NB4 (cell line): ENCODE measurements at regions not wholly inside any gene's neighbourhood (a gene's known extent, or its start where the extent isn't known, plus 50 kb on each side); places are given as distances from the start of the nearest gene placed in this dataset.

Experiments
- DNase-seq: peaks from one replicate; pipeline ENCODE4 v3.0.0; 2010; ENCODE audit warnings: low read depth
- H3K4me3 ChIP-seq: one replicate; pipeline ENCODE4 v1.5.1; 2011; ENCODE audit warnings: mild to moderate bottlenecking, low read depth, low read length, moderate library complexity
- MYC ChIP-seq: IDR thresholded peaks from 2 replicates; pipeline ENCODE4 v1.6.1; 2011; ENCODE audit warnings: low read depth, low read length
- POLR2A ChIP-seq: IDR thresholded peaks from 2 replicates; pipeline ENCODE4 v1.6.1; 2011; ENCODE audit warnings: mild to moderate bottlenecking; ENCODE audit not compliant: insufficient read length; ENCODE audit errors: extremely low read depth
- TF ChIP-seq, protein P1 (sequence below): IDR thresholded peaks from 2 replicates; pipeline ENCODE4 v1.6.1; 2011; ENCODE audit warnings: low read depth, low read length
- TF ChIP-seq, protein P2 (sequence below): IDR thresholded peaks from one replicate; pipeline ENCODE4 v1.5.1; 2012; ENCODE audit warnings: low read depth, low read length

DNA sequence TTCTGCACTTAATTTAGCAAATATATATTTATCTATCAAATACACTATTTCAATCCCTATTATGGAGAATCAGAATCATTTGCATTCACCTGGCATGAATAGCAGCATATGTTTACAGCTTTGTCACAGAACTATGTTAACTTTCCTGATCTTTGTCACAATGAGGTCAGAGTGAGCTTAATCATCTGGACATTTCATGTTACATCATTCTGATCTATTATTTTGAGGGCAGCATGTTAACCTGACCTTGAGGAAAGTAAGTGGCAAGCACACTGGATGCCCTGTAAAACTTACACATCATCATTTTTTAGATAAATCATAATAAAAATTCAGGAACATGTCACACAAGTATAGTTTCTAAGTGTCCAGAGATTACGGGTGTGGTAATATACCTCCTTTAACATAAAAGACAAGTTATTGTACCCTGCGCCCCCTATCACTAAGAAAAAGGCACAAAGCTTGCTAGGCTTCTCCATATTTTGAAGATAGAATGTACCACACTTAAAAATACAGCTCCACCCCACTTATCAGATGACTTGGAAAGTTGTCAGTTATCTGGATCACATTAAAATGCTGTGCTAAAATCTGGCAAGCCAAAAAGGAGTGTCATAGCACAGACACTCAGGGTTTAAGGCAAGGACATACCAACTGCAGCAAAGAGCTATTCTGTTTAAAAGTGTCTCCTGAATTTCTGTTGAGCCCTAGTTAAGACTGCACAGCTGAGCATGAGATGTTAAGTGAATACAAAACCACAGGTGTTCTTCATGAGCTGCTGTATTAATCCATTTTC is 182.7 kb upstream of the FAT4 start:
- TF ChIP-seq POLR2A: no peak
- TF ChIP-seq, protein P1, sequence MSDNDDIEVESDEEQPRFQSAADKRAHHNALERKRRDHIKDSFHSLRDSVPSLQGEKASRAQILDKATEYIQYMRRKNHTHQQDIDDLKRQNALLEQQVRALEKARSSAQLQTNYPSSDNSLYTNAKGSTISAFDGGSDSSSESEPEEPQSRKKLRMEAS: no peak
- TF ChIP-seq, protein P2, sequence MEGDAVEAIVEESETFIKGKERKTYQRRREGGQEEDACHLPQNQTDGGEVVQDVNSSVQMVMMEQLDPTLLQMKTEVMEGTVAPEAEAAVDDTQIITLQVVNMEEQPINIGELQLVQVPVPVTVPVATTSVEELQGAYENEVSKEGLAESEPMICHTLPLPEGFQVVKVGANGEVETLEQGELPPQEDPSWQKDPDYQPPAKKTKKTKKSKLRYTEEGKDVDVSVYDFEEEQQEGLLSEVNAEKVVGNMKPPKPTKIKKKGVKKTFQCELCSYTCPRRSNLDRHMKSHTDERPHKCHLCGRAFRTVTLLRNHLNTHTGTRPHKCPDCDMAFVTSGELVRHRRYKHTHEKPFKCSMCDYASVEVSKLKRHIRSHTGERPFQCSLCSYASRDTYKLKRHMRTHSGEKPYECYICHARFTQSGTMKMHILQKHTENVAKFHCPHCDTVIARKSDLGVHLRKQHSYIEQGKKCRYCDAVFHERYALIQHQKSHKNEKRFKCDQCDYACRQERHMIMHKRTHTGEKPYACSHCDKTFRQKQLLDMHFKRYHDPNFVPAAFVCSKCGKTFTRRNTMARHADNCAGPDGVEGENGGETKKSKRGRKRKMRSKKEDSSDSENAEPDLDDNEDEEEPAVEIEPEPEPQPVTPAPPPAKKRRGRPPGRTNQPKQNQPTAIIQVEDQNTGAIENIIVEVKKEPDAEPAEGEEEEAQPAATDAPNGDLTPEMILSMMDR: no peak
- no peak for TF ChIP-seq MYC
- H3K4me3 ChIP-seq: no peak overlapping the region
- no peak for DNase-seq

DNA sequence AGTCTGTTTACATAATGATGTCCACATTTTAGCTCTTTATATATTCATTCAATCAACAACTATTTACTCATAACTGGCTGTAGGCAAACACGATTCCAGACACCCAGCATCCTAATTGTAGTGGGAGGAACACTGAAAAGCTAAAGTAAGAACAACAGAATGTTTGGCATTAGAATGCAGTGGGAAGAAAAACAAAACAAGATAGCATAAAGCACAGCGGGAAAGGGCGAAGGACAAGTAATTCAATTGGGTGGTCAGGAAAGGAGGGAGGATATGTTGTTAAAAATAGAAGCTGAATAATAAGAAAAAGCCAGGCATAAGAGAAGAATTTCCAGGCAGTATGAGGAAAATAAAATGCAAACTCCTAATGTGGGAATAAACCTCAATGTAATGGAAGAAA is 189.5 kb upstream of the FAT4 start:
- TF ChIP-seq, protein P1: no peak
- TF ChIP-seq POLR2A (no peak), MYC (no peak)
- TF ChIP-seq, protein P2: no peak
- DNase-seq: no peak
- no peak overlapping the region for H3K4me3 ChIP-seq

DNA sequence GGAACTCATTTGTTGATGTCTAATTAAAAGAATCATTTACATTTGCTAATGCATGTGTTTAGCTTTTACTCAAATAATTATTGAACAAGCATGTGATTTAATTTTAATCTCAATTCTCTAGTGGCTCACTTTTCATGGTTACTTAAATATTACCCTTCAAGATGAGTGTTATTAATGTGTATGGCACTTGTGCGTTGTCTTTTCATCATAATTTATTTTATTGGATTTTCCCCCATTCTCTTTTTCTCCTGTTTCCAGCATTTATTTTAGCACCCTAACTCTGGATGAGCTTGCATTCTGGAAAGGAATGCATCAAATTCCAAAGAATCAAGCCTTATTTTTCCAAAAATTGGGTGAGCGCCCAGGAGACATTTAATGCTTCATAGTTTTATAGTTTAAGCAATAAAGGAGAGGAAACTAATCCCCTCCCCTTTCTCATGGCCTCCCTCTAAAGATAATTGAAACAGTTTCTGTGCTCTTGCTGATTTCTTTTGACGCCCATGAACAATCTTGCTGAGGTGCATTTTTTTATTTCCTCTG is 191.1 kb upstream of the FAT4 start:
- no peak for DNase-seq
- TF ChIP-seq MYC: no peak
- TF ChIP-seq POLR2A: no peak
- TF ChIP-seq, protein P2: no peak
- TF ChIP-seq, protein P1: no peak
- no peak overlapping the region for H3K4me3 ChIP-seq

DNA sequence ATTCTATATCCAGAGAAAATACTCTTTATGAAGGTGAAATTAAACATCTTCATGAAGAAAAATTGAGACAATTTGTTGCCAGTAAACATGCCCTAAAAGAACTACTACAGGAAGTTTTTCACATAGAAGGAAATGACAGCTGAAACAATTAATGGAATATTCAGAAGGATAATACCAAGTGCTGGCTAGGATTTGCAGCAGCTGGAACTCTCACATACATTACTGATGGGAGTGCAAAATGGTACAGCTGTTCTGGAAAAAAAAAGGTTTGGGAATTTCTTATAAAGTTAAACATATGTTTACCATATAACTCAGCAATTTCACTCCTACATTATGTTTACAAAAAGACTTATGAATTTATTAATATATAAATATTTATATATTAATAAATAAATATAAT is 193.2 kb upstream of the FAT4 start:
- H3K4me3 ChIP-seq: no peak overlapping the region
- TF ChIP-seq POLR2A: no peak
- DNase-seq: no peak

DNA sequence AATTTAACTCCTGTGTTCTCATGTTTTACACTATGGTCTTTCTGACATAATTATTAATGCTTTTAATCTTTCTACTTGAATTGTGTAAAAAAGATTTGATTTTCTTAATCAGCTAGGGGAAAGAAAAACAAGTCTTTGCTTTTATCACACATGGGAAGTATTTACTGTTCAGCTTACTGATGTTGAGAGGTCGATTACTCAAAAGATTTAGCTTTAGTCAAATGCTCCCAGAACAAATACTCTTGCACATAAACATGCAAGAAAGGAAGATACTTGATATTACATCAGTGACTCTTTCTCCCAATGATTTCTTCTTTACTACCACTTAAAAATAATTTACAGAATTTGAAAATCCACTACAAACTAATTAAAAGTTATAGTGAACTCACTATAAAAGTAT is 198.3 kb upstream of the FAT4 start:
- H3K4me3 ChIP-seq: no peak overlapping the region
- TF ChIP-seq MYC (no peak), POLR2A (no peak)
- TF ChIP-seq, protein P1: no peak
- TF ChIP-seq, protein P2: no peak
- DNase-seq: no peak

DNA sequence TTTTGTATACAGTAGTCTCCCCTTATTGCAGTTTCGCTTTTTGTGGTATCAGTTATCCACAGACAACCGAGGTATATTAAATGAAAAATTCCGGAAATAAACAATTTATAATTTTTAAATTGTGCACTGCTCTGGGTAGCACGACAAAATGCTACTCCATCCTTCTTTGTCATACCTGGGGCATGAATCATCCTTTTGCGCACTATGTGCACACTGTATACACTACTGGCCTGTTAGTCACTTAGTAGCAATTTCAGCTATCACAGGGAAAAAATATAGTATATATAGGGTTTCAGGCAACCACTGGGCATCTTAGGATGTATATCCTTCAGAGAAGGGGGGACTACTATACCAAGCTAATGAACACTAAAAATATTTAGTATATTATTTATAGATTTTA is 198.8 kb upstream of the FAT4 start:
- H3K4me3 ChIP-seq: no peak overlapping the region
- TF ChIP-seq MYC (no peak), POLR2A (no peak)
- TF ChIP-seq, protein P2: no peak
- TF ChIP-seq, protein P1: no peak
- DNase-seq: no peak
